ENCODE measurements at regions not wholly inside any gene's neighbourhood (a gene's known extent, or its start where the extent isn't known, plus 50 kb on each side); places are given as distances from the start of the nearest gene placed in this dataset.

DNA sequence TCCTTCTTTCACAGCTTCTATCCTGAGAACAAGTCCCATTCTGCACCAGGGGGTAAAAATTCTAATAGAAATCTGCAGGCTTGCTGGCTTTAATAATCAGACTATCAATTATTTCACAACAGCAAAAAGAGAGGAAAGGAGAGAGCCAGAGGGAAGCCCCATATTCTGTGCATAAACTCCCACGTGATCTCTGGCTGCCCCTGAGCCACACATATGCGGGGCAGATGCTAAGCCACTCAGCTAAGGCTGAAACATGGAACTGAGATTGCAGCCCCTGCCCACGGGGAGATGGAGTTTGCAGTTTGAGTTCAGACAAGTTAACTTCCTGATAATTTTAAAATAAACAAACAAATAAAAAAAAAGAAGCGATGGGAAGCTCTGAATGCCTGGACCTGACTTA is 254.4 kb upstream of the CCDC196 start:
- POLR2A ChIA-PET (ENCODE audit: unreplicated experiment), result no interaction called here
- Histone ChIP-seq H2BK5ac (ENCODE audit: low read depth, low read length, poor library complexity, severe bottlenecking) (no peak overlapping the region), H3K9me1 (ENCODE audit: insufficient read depth, low read length) (no peaks in the 10 kb centered on the region), H4K5ac (ENCODE audit: low read depth, low read length) (no peak overlapping the region), H3K4me3 (ENCODE audit: insufficient read depth, low read depth, low read length) (no peak overlapping the region), H2AK5ac (ENCODE audit: low read depth, low read length) (no peak overlapping the region), H3K9ac (ENCODE audit: low read depth, low read length) (no peak overlapping the region), H2BK20ac (ENCODE audit: low read depth, low read length) (no peak overlapping the region), H3K79me1 (ENCODE audit: low read depth in 1 of 2, low read length in 2 of 2) (no peaks in the 10 kb centered on the region), H3K14ac (replicated peaks; ENCODE audit: low read depth, low read length) (no peak overlapping the region), H2AFZ (replicated peaks; ENCODE audit: low read length, poor library complexity) (no peak overlapping the region), H4K91ac (ENCODE audit: insufficient read depth, low read depth, low read length) (no peak overlapping the region), H4K8ac (ENCODE audit: low read depth in 2 of 2, low read length in 2 of 2) (no peak overlapping the region), H3K9me3 (ENCODE audit: control insufficient read depth, insufficient read depth, low read length) (peaks cover 14% of the 10 kb centered on the region), H3K36me3 (ENCODE audit: control insufficient read depth, insufficient read depth, low read length) (no peaks in the 10 kb centered on the region), H3K4me1 (ENCODE audit: control insufficient read depth, insufficient read depth, low read length) (no peaks in the 10 kb centered on the region), H3K18ac (ENCODE audit: low read depth, low read length) (no peak overlapping the region), H3K27ac (ENCODE audit: insufficient read depth, low read length) (no peak overlapping the region), H3K23ac (ENCODE audit: low read depth, low read length) (no peak overlapping the region), H3K27me3 (ENCODE audit: control insufficient read depth, insufficient read depth, low read length) (no peaks in the 10 kb centered on the region), H3K4ac (ENCODE audit: low read depth, low read length) (no peak overlapping the region), H2BK120ac (ENCODE audit: low read depth, low read length) (no peak overlapping the region), H2BK15ac (ENCODE audit: low read depth, low read length) (no peak overlapping the region), H3K4me2 (ENCODE audit: low read depth, low read length) (no peak overlapping the region), H2AK9ac (replicated peaks; ENCODE audit: low read depth, low read length, poor library complexity) (no peak overlapping the region), H3K56ac (ENCODE audit: extremely low read depth, insufficient read depth, low read length) (no peak overlapping the region), H4K20me1 (ENCODE audit: insufficient read depth, low read length) (no peaks in the 10 kb centered on the region)
- CTCF ChIA-PET, result no interaction called here
- no CpG with 5 or more reads among the region's 4 CpGs for WGBS, 2 experiments (ENCODE audit: extremely low coverage in 2 of 2, insufficient read length in 1 of 2)
- ATAC-seq (ENCODE audit: low read depth), result no peak
- dilution Hi-C loops (cut with HindIII; ENCODE audit: low sequenced_read_pairs, unreplicated experiment), result no loop called here
- intact Hi-C loops (cut with micrococcal nuclease), result no loop called here
- no TSS peak for BruUV-seq (replicated peaks)
- in situ Hi-C loops (cut with MboI; ENCODE audit: low sequenced_read_pairs), result no loop called here
- no peak for DNase-seq
- TF ChIP-seq POLR2A (IDR thresholded peaks at IDR 0.05; ENCODE audit: low read depth, low read length) (no peak), SMC3 (IDR thresholded peaks at IDR 0.05; ENCODE audit: low read depth, low read length) (no peak), NFE2L2 (IDR thresholded peaks at IDR 0.05; ENCODE audit: low read depth, low read length) (no peak), RCOR1 (IDR thresholded peaks at IDR 0.05; ENCODE audit: insufficient replicate concordance, low read length) (no peak), RFX5 (IDR thresholded peaks at IDR 0.05; ENCODE audit: low read depth, low read length) (no peak)
